Activated naive CD4-positive, alpha-beta T cell treated with anti-CD3 and anti-CD28 coated beads, Interleukin-2, amount 50 U/mL, for 24 hours (primary cell): ENCODE measurements at regions not wholly inside any gene's neighbourhood (a gene's known extent, or its start where the extent isn't known, plus 50 kb on each side); places are given as distances from the start of the nearest gene placed in this dataset.

Experiments used
- H3K27ac Mint-ChIP-seq: one replicate; pipeline ENCODE4 v1.8.0; 2021; ENCODE audit warnings: mild to moderate bottlenecking, mixed read lengths
- H3K27me3 Mint-ChIP-seq: one replicate; pipeline ENCODE4 v1.8.0; 2021; ENCODE audit warnings: mixed read lengths
- H3K36me3 Mint-ChIP-seq: one replicate; pipeline ENCODE4 v1.8.0; 2021; ENCODE audit warnings: mixed read lengths
- H3K4me1 Mint-ChIP-seq: one replicate; pipeline ENCODE4 v1.8.0; 2021; ENCODE audit warnings: mixed read lengths
- H3K4me3 Mint-ChIP-seq: one replicate; pipeline ENCODE4 v1.8.0; 2021; ENCODE audit warnings: mild to moderate bottlenecking, mixed read lengths
- H3K9me3 Mint-ChIP-seq: one replicate; pipeline ENCODE4 v1.8.0; 2021; ENCODE audit warnings: mixed read lengths

DNA sequence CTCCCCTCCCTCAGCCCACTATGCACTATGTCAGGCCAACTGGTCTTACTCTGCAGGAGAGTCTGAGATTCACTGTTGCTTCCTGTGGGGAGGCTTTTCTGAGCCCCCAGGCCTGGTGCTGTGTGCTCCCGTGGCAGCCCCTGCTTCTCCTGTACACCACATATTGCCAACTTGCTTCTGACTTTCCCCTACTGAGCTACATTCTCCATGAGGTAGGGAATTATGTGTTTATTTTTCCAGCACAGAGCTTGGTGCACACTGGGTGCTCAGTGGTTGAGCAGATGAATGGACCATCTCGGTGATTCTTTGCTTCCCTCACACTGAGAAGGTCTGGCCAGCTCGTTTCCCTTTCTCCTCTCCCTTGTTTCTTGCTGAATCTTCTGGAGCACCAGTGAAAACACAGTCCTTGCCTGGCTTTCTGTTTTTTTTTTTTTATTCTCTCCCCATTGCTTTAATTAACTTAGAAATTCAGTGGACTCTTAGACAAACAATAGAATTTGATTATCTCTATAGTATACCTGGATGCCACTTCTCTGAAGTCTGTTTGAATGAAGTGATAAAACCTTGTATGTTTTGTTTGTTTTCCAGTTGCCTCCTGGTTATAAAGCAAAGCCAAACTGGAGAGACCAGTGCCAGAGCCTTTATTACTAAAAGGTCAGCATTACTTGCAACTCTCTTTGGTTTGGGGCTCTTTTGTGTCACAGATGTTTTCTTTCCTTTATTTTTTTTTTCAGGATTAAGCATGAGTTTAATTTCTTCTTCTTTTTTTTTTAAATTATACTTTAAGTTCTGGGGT is 50.3 kb upstream of the CNIH3 start:
- Mint-ChIP-seq H3K9me3 (no peaks in the 10 kb centered on the region), H3K27me3 (no peaks in the 10 kb centered on the region), H3K27ac (peak overlapping the region; percentile 46), H3K36me3 (no peaks in the 10 kb centered on the region), H3K4me1 (no peaks in the 10 kb centered on the region), H3K4me3 (no peak overlapping the region)
